GM12878 (cell line): ENCODE measurements at regions not wholly inside any gene's neighbourhood (a gene's known extent, or its start where the extent isn't known, plus 50 kb on each side); places are given as distances from the start of the nearest gene placed in this dataset.

Source experiments
- ATAC-seq: fragments of 200-7000 bp; cut with Tn5 transposase; 3 replicates; pipeline ENCODE4 v1.9.1; 2020; ENCODE audit warnings: mild to moderate bottlenecking, moderate library complexity
- BruUV-seq: library from RNA; stranded (reverse); fragments of 400-500 nt; replicated peaks from 2 replicates; lab custom pipeline; 2021; lab: Mats Ljungman, UMichigan
- CTCF ChIA-PET: fragments of 300-600 bp; sonication (Branson Sonifier 250); formaldehyde crosslinking; extraction: SDS; loops from one replicate; lab custom pipeline; 2021; ENCODE audit warnings: inconsistent platforms; lab: Yijun Ruan, JAX
- POLR2A ChIA-PET: fragments of 350-600 bp; formaldehyde crosslinking; extraction: SDS; loops from one replicate; lab custom pipeline; 2021; ENCODE audit warnings: inconsistent platforms; lab: Charles Lee
- RAD21 ChIA-PET: fragments of 300-600 bp; sonication (Branson Sonifier 250); formaldehyde crosslinking; loops from one replicate; lab custom pipeline; 2023; ENCODE audit warnings: antibody characterized with exemption; ENCODE audit not compliant: unreplicated experiment; lab: Charles Lee
- SMC1A ChIA-PET: fragments of 300-600 bp; sonication (Branson Sonifier 250); formaldehyde crosslinking; loops from one replicate; lab custom pipeline; 2023; ENCODE audit not compliant: unreplicated experiment, uncharacterized antibody; lab: Charles Lee
- DNase-seq: peaks from one replicate; pipeline ENCODE4 v3.0.0-alpha.2; 2011; ENCODE audit warnings: low read depth, low spot score
- FAIRE-seq: peaks from 3 replicates; lab custom pipeline; 2011; peaks lifted over from hg19 to GRCh38; lab: Jason Lieb, UNC
- H2AFZ ChIP-seq: 2 replicates; pipeline ENCODE4 v1.6.0; 2011; ENCODE audit warnings: low read depth, low read length, control low read depth; ENCODE audit not compliant: control insufficient read depth
- H3K27ac ChIP-seq: 2 replicates; pipeline ENCODE4 v1.5.1; 2011; ENCODE audit warnings: control low read depth; ENCODE audit not compliant: control insufficient read depth, insufficient read depth
- H3K27me3 ChIP-seq, 2 experiments: replicated peaks in 1 of 2; 2 replicates each; pipeline versions ENCODE4 v1.6.0 to v1.6.1; 2011; ENCODE audit warnings: low read length in 1 of 2; ENCODE audit not compliant: control insufficient read depth in 2 of 2, insufficient read depth in 2 of 2
- H3K36me3 ChIP-seq, 2 experiments: 2 replicates each; pipeline ENCODE4 v1.5.1; 2011; ENCODE audit warnings: low read length in 1 of 2; ENCODE audit not compliant: control insufficient read depth in 2 of 2, insufficient read depth in 2 of 2
- H3K4me1 ChIP-seq: 2 replicates; pipeline ENCODE4 v1.6.1; 2011; ENCODE audit warnings: mild to moderate bottlenecking, low read length, moderate library complexity, mixed read lengths; ENCODE audit not compliant: control insufficient read depth, insufficient read depth
- H3K4me2 ChIP-seq: 2 replicates; pipeline ENCODE4 v1.6.0; 2011; ENCODE audit warnings: control low read depth; ENCODE audit not compliant: control insufficient read depth, insufficient read depth
- H3K4me3 ChIP-seq: fragments of 200-600 bp; sonication (generic); 2 replicates; pipeline ENCODE4 v1.5.1; 2016
- H3K79me2 ChIP-seq: 2 replicates; pipeline ENCODE4 v1.6.0; 2011; ENCODE audit warnings: low read length; ENCODE audit not compliant: control insufficient read depth, insufficient read depth
- H3K9ac ChIP-seq: 2 replicates; pipeline ENCODE4 v1.8.0; 2011; ENCODE audit warnings: low read length, control low read depth, mixed read lengths; ENCODE audit not compliant: control insufficient read depth, insufficient read depth
- H3K9me3 ChIP-seq: replicated peaks from 3 replicates; pipeline ENCODE4 v1.5.1; 2011; ENCODE audit warnings: mild to moderate bottlenecking, low read length; ENCODE audit not compliant: control insufficient read depth, insufficient read depth
- H4K20me1 ChIP-seq: 2 replicates; pipeline ENCODE4 v1.6.0; 2011; ENCODE audit not compliant: control insufficient read depth, insufficient read depth
- ATF7 ChIP-seq: fragments of 450-650 bp; IDR thresholded peaks from 2 replicates; pipeline ENCODE4 v1.6.1; 2016; ENCODE audit warnings: low read depth, mild to moderate bottlenecking
- BHLHE40 ChIP-seq, 2 experiments: fragments of 450-650 bp in 1 of 2; IDR thresholded peaks; 2 replicates each; pipeline ENCODE4 v1.6.1; 2011 to 2017; ENCODE audit warnings: low read depth in 2 of 2, borderline replicate concordance in 1 of 2, improper control_type of control experiment in 1 of 2, low read length in 1 of 2, mild to moderate bottlenecking in 1 of 2
- E2F8 ChIP-seq: fragments of 450-650 bp; IDR thresholded peaks from 2 replicates; pipeline ENCODE4 v1.6.1; 2018; ENCODE audit warnings: mild to moderate bottlenecking, low read depth, moderate library complexity; ENCODE audit not compliant: partially characterized antibody
- IKZF1 ChIP-seq: fragments of 450-650 bp; conservative IDR thresholded peaks from 2 replicates; pipeline ENCODE4 v1.6.1; 2017; ENCODE audit warnings: antibody characterized with exemption, mild to moderate bottlenecking
- IRF3 ChIP-seq: fragments of 450-650 bp; IDR thresholded peaks from 2 replicates; pipeline ENCODE4 v1.6.1; 2014; ENCODE audit warnings: mild to moderate bottlenecking
- PAX8 ChIP-seq: fragments of 450-650 bp; IDR thresholded peaks from 2 replicates; pipeline ENCODE4 v1.6.1; 2017; ENCODE audit warnings: mild to moderate bottlenecking, moderate library complexity
- SP1 ChIP-seq: IDR thresholded peaks from one replicate; pipeline ENCODE4 v1.6.1; 2011; ENCODE audit warnings: low read depth, low read length
- ZZZ3 ChIP-seq: IDR thresholded peaks from 2 replicates; pipeline ENCODE4 v1.6.1; 2011; ENCODE audit warnings: low read depth; ENCODE audit not compliant: control insufficient read depth, insufficient read length
- WGBS: methylation state at CpG from one replicate; pipeline ENCODE4 v1.1.6; 2016; ENCODE audit warnings: low lambda C conversion rate; ENCODE audit not compliant: insufficient replicate concordance, insufficient coverage; ENCODE audit errors: missing lambda C conversion rate; 5-methylcytosine and 5-hydroxymethylcytosine counted together
- in situ Hi-C: fragments of 300-500 bp; cut with MboI; formaldehyde crosslinking; loops from 9 replicates; pipeline ENCODE4 v1.14.3; 2018; ENCODE audit warnings: mixed read lengths
- intact Hi-C: fragments of 100-400 bp; cut with micrococcal nuclease; formaldehyde crosslinking; loops from one replicate; pipeline ENCODE4 v1.14.2; 2022; ENCODE audit not compliant: unreplicated experiment
- TF ChIP-seq, protein P1 (sequence below): fragments of 450-650 bp; IDR thresholded peaks from 2 replicates; pipeline ENCODE4 v1.6.1; 2016; ENCODE audit warnings: mild to moderate bottlenecking, moderate library complexity, borderline replicate concordance
- TF ChIP-seq, protein P2 (sequence below): IDR thresholded peaks from 2 replicates; pipeline ENCODE4 v1.6.1; 2011; ENCODE audit warnings: mild to moderate bottlenecking, low read depth, low read length, moderate library complexity; ENCODE audit not compliant: insufficient replicate concordance
- TF ChIP-seq, protein P3 (sequence below): fragments of 450-650 bp; IDR thresholded peaks from 2 replicates; pipeline ENCODE4 v1.6.1; 2017; ENCODE audit warnings: mild to moderate bottlenecking, low read depth, inconsistent platforms; ENCODE audit not compliant: poor library complexity, severe bottlenecking

- TF ChIP-seq IRF3, result no peak
- no peak for TF ChIP-seq ZZZ3
- TF ChIP-seq, protein P1, sequence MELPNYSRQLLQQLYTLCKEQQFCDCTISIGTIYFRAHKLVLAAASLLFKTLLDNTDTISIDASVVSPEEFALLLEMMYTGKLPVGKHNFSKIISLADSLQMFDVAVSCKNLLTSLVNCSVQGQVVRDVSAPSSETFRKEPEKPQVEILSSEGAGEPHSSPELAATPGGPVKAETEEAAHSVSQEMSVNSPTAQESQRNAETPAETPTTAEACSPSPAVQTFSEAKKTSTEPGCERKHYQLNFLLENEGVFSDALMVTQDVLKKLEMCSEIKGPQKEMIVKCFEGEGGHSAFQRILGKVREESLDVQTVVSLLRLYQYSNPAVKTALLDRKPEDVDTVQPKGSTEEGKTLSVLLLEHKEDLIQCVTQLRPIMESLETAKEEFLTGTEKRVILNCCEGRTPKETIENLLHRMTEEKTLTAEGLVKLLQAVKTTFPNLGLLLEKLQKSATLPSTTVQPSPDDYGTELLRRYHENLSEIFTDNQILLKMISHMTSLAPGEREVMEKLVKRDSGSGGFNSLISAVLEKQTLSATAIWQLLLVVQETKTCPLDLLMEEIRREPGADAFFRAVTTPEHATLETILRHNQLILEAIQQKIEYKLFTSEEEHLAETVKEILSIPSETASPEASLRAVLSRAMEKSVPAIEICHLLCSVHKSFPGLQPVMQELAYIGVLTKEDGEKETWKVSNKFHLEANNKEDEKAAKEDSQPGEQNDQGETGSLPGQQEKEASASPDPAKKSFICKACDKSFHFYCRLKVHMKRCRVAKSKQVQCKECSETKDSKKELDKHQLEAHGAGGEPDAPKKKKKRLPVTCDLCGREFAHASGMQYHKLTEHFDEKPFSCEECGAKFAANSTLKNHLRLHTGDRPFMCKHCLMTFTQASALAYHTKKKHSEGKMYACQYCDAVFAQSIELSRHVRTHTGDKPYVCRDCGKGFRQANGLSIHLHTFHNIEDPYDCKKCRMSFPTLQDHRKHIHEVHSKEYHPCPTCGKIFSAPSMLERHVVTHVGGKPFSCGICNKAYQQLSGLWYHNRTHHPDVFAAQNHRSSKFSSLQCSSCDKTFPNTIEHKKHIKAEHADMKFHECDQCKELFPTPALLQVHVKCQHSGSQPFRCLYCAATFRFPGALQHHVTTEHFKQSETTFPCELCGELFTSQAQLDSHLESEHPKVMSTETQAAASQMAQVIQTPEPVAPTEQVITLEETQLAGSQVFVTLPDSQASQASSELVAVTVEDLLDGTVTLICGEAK, result no peak
- TF ChIP-seq BHLHE40 (IDR thresholded peaks at IDR 0.05; ENCODE audit: borderline replicate concordance in 1 of 2, low read depth in 2 of 2, low read length in 1 of 2), result no peak
Measured at GRCh38 chr1:166544561-166544960, 294.7 kb upstream of the POGK start (continued).

GRCh38 chr1:166552706-166553105 lies 286.6 kb upstream of the POGK start:
- no peaks in the 10 kb centered on the region for H3K27me3 ChIP-seq
- POLR2A ChIA-PET, result no interaction called here
- H3K27ac ChIP-seq, result no peak overlapping the region
- BruUV-seq, result no TSS peak
- no peak for FAIRE-seq
- H3K4me3 ChIP-seq, result no peak overlapping the region
- in situ Hi-C loops, result no loop called here
- no peaks in the 10 kb centered on the region; the same call in 2 of the 3 replicates for H3K9me3 ChIP-seq
- no peaks in the 10 kb centered on the region for H3K79me2 ChIP-seq
- H3K4me2 ChIP-seq, result no peak overlapping the region
- 0% methylated on average over 1 of the region's 1 CpG for WGBS
- H2AFZ ChIP-seq, result no peak overlapping the region
- H3K9ac ChIP-seq, result no peak overlapping the region
- CTCF ChIA-PET, result no interaction called here
- intact Hi-C loops, result no loop called here
- no peak for DNase-seq
- RAD21 ChIA-PET, result no interaction called here
- no peaks in the 10 kb centered on the region for H3K36me3 ChIP-seq
- H4K20me1 ChIP-seq, result no peaks in the 10 kb centered on the region
- no peak for ATAC-seq
- SMC1A ChIA-PET, result no interaction called here
- no peaks in the 10 kb centered on the region for H3K4me1 ChIP-seq
- TF ChIP-seq E2F8, result no peak
- TF ChIP-seq ATF7, result no peak
- no peak for TF ChIP-seq SP1
- no peak for TF ChIP-seq IKZF1
- no peak for TF ChIP-seq PAX8
- TF ChIP-seq, protein P2, sequence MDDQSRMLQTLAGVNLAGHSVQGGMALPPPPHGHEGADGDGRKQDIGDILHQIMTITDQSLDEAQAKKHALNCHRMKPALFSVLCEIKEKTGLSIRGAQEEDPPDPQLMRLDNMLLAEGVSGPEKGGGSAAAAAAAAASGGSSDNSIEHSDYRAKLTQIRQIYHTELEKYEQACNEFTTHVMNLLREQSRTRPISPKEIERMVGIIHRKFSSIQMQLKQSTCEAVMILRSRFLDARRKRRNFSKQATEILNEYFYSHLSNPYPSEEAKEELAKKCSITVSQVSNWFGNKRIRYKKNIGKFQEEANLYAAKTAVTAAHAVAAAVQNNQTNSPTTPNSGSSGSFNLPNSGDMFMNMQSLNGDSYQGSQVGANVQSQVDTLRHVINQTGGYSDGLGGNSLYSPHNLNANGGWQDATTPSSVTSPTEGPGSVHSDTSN, result no peak
- TF ChIP-seq, protein P3, sequence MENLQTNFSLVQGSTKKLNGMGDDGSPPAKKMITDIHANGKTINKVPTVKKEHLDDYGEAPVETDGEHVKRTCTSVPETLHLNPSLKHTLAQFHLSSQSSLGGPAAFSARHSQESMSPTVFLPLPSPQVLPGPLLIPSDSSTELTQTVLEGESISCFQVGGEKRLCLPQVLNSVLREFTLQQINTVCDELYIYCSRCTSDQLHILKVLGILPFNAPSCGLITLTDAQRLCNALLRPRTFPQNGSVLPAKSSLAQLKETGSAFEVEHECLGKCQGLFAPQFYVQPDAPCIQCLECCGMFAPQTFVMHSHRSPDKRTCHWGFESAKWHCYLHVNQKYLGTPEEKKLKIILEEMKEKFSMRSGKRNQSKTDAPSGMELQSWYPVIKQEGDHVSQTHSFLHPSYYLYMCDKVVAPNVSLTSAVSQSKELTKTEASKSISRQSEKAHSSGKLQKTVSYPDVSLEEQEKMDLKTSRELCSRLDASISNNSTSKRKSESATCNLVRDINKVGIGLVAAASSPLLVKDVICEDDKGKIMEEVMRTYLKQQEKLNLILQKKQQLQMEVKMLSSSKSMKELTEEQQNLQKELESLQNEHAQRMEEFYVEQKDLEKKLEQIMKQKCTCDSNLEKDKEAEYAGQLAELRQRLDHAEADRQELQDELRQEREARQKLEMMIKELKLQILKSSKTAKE, result no peak
